K562 (cell line): ENCODE measurements at regions not wholly inside any gene's neighbourhood (a gene's known extent, or its start where the extent isn't known, plus 50 kb on each side); places are given as distances from the start of the nearest gene placed in this dataset.

Source experiments
- ARID2 ChIP-seq: fragments of 450-650 bp; IDR thresholded peaks from 2 replicates; pipeline ENCODE4 v1.6.1; 2017; ENCODE audit warnings: antibody characterized with exemption, mild to moderate bottlenecking
- BACH1 ChIP-seq: fragments of 200-800 bp; sonication (Bioruptor generic); IDR thresholded peaks from 2 replicates; pipeline ENCODE4 v1.6.1; 2016; ENCODE audit warnings: missing genetic modification characterization, missing compliant biosample characterization
- BRD9 ChIP-seq: fragments of 450-650 bp; IDR thresholded peaks from 2 replicates; pipeline ENCODE4 v1.6.1; 2018; ENCODE audit warnings: low read depth; ENCODE audit not compliant: partially characterized antibody
- EP300 ChIP-seq: IDR thresholded peaks from 2 replicates; pipeline ENCODE4 v1.6.1; 2012; ENCODE audit warnings: low read length, improper control_type of control experiment
- FOS ChIP-seq: IDR thresholded peaks from 3 replicates; pipeline ENCODE4 v1.6.1; 2011; ENCODE audit not compliant: insufficient read length; ENCODE audit errors: extremely low read depth
- RFX5 ChIP-seq: IDR thresholded peaks from 2 replicates; pipeline ENCODE4 v1.6.1; 2011; ENCODE audit warnings: low read depth, mild to moderate bottlenecking, improper control_type of control experiment, low read length
- SMARCC2 ChIP-seq: fragments of 450-650 bp; IDR thresholded peaks from 2 replicates; pipeline ENCODE4 v1.6.1; 2017; ENCODE audit warnings: antibody characterized with exemption, moderate library complexity, mild to moderate bottlenecking, low read depth
- SP1 ChIP-seq: sonication (generic); formaldehyde crosslinking; IDR thresholded peaks from 2 replicates; pipeline ENCODE4 v1.8.1; 2022; ENCODE audit warnings: mild to moderate bottlenecking, missing genetic modification reagents
- ZNF224 ChIP-seq: sonication (generic); formaldehyde crosslinking; IDR thresholded peaks from 2 replicates; pipeline ENCODE4 v1.8.0; 2022; ENCODE audit warnings: mild to moderate bottlenecking, missing genetic modification reagents
- ZNF274 ChIP-seq: IDR thresholded peaks from 2 replicates; pipeline ENCODE4 v1.6.1; 2011; ENCODE audit warnings: low read depth, mild to moderate bottlenecking, low read length, moderate library complexity, borderline replicate concordance
- ZNF282 ChIP-seq: sonication (generic); formaldehyde crosslinking; IDR thresholded peaks from 2 replicates; pipeline ENCODE4 v1.8.1; 2023; ENCODE audit warnings: missing genetic modification reagents
- TF ChIP-seq, protein P1 (sequence below), 3 experiments: IDR thresholded peaks in 2 of 3; conservative IDR thresholded peaks in 1 of 3; 2 replicates each; pipeline ENCODE4 v1.5.1; 2011 to 2012; ENCODE audit warnings: low read length in 3 of 3, mild to moderate bottlenecking in 3 of 3, control low read depth in 2 of 3, improper control_type of control experiment in 1 of 3, inconsistent platforms in 1 of 3, low read depth in 1 of 3, mixed read lengths in 1 of 3, moderate library complexity in 1 of 3; ENCODE audit not compliant: insufficient read depth in 2 of 3
- TF ChIP-seq, protein P2 (sequence below), 2 experiments: fragments of 450-650 bp in 1 of 2; sonication (generic) in 1 of 2; formaldehyde crosslinking in 1 of 2; IDR thresholded peaks in 1 of 2; conservative IDR thresholded peaks in 1 of 2; 2 replicates each; pipeline versions ENCODE4 v1.6.1 to v1.8.1; 2016 to 2023; ENCODE audit warnings: mild to moderate bottlenecking in 2 of 2, moderate library complexity in 2 of 2, inconsistent platforms in 1 of 2, missing genetic modification reagents in 1 of 2
- TF ChIP-seq, protein P3 (sequence below): sonication (generic); formaldehyde crosslinking; IDR thresholded peaks from 2 replicates; pipeline ENCODE4 v1.4.0; 2020; ENCODE audit warnings: mild to moderate bottlenecking, missing genetic modification reagents

DNA sequence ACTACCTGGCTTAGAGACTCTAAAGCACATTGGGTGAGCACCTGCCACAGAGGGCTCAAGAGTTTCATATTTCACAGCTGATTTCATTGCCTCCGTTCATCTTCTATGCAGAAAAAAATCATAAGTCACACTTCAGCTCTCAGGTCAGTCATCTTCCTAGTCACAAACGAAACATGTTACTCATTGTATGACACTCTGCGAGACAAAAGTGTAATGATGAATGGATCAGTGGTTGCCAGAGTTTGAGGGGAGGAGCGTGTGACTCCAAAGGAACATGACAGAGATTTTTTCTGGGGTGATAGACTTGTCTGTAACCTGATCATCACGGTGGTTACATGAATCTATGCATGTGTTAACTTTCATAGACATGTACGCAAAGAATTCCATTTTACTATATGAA is 195.2 kb upstream of the CNTNAP4 start:
- TF ChIP-seq, protein P1, sequence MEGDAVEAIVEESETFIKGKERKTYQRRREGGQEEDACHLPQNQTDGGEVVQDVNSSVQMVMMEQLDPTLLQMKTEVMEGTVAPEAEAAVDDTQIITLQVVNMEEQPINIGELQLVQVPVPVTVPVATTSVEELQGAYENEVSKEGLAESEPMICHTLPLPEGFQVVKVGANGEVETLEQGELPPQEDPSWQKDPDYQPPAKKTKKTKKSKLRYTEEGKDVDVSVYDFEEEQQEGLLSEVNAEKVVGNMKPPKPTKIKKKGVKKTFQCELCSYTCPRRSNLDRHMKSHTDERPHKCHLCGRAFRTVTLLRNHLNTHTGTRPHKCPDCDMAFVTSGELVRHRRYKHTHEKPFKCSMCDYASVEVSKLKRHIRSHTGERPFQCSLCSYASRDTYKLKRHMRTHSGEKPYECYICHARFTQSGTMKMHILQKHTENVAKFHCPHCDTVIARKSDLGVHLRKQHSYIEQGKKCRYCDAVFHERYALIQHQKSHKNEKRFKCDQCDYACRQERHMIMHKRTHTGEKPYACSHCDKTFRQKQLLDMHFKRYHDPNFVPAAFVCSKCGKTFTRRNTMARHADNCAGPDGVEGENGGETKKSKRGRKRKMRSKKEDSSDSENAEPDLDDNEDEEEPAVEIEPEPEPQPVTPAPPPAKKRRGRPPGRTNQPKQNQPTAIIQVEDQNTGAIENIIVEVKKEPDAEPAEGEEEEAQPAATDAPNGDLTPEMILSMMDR (IDR thresholded peaks at IDR 0.05 in 2 of 3, conservative IDR thresholded peaks at IDR 0.05 in 1 of 3; ENCODE audit: insufficient read depth in 2 of 3, low read depth in 1 of 3, low read length in 3 of 3): no peak
- TF ChIP-seq, protein P2, sequence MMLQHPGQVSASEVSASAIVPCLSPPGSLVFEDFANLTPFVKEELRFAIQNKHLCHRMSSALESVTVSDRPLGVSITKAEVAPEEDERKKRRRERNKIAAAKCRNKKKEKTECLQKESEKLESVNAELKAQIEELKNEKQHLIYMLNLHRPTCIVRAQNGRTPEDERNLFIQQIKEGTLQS (IDR thresholded peaks at IDR 0.05): no peak
- TF ChIP-seq, protein P2 (CRISPR knock-in tag; conservative IDR thresholded peaks at IDR 0.05): no peak
- TF ChIP-seq SMARCC2 (no peak), ZNF224 (CRISPR knock-in tag) (no peak), ZNF274 (no peak), SP1 (CRISPR knock-in tag) (no peak), ZNF282 (no peak), EP300 (no peak), BACH1 (no peak), ARID2 (no peak), RFX5 (no peak), BRD9 (no peak), FOS (no peak)
- TF ChIP-seq, protein P3, sequence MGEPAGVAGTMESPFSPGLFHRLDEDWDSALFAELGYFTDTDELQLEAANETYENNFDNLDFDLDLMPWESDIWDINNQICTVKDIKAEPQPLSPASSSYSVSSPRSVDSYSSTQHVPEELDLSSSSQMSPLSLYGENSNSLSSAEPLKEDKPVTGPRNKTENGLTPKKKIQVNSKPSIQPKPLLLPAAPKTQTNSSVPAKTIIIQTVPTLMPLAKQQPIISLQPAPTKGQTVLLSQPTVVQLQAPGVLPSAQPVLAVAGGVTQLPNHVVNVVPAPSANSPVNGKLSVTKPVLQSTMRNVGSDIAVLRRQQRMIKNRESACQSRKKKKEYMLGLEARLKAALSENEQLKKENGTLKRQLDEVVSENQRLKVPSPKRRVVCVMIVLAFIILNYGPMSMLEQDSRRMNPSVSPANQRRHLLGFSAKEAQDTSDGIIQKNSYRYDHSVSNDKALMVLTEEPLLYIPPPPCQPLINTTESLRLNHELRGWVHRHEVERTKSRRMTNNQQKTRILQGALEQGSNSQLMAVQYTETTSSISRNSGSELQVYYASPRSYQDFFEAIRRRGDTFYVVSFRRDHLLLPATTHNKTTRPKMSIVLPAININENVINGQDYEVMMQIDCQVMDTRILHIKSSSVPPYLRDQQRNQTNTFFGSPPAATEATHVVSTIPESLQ (CRISPR knock-in tag): no peak
